Esophagus muscularis mucosa (tissue), 4 donors: ENCODE measurements at regions not wholly inside any gene's neighbourhood (a gene's known extent, or its start where the extent isn't known, plus 50 kb on each side); places are given as distances from the start of the nearest gene placed in this dataset.
A peak's percentile ranks its signal among the peaks of the same experiment; 100 is the strongest.

Experiments used
- DNase-seq: peaks from one replicate; pipeline ENCODE4 v3.0.0-alpha.2; 2017; ENCODE audit errors: extremely low spot score
- H3K27ac ChIP-seq, 4 donors: fragments of 200-600 bp; sonication (generic); replicated peaks in 1 of 4; 1 replicate in 3 of 4; 2 replicates in 1 of 4; pipeline ENCODE4 v1.5.1; 2016 to 2019; ENCODE audit warnings: mild to moderate bottlenecking in 1 of 4
- H3K27me3 ChIP-seq, 4 donors: fragments of 200-600 bp; sonication (generic); one replicate each; pipeline versions ENCODE4 v1.5.1 to v1.6.0; 2016 to 2019
- H3K36me3 ChIP-seq, 4 donors: fragments of 200-600 bp; sonication (generic); one replicate each; pipeline ENCODE4 v1.5.1; 2016 to 2019
- H3K4me1 ChIP-seq, 4 donors: fragments of 200-600 bp; sonication (generic); one replicate each; pipeline ENCODE4 v1.5.1; 2016 to 2019
- H3K4me3 ChIP-seq, 4 donors: fragments of 200-600 bp; sonication (generic); 1 replicate in 2 of 4; 2 replicates in 2 of 4; pipeline ENCODE4 v1.5.1; 2016 to 2019; ENCODE audit warnings: mild to moderate bottlenecking in 4 of 4, moderate library complexity in 1 of 4
- H3K9me3 ChIP-seq, 4 donors: fragments of 200-600 bp; sonication (generic); 1 replicate in 3 of 4; 2 replicates in 1 of 4; pipeline ENCODE4 v1.5.1; 2016 to 2019
- CTCF ChIP-seq, 3 experiments: fragments of 200-600 bp in 2 of 3; fragments of 450-650 bp in 1 of 3; sonication (generic) in 2 of 3; IDR thresholded peaks; one replicate each; pipeline ENCODE4 v1.5.1; 2017 to 2019; ENCODE audit warnings: antibody characterized with exemption in 3 of 3, mild to moderate bottlenecking in 2 of 3, moderate library complexity in 1 of 3
- EP300 ChIP-seq: sonication (generic); formaldehyde crosslinking; IDR thresholded peaks from one replicate; pipeline ENCODE4 v1.6.1; 2017; ENCODE audit warnings: antibody characterized with exemption
- POLR2A ChIP-seq: fragments of 450-650 bp; IDR thresholded peaks from one replicate; pipeline ENCODE4 v1.6.1; 2017; ENCODE audit warnings: antibody characterized with exemption, moderate library complexity, mild to moderate bottlenecking, low read depth
- POLR2AphosphoS5 ChIP-seq, 2 donors: sonication (generic); formaldehyde crosslinking; IDR thresholded peaks; one replicate each; pipeline ENCODE4 v1.6.1; 2017; ENCODE audit warnings: antibody characterized with exemption in 2 of 2
- WGBS: methylation state at CpG from one replicate; pipeline ENCODE4 v1.1.5; 2018; 5-methylcytosine and 5-hydroxymethylcytosine counted together
- intact Hi-C: fragments of 100-400 bp; cut with DNase I; formaldehyde crosslinking; loops from one replicate; pipeline ENCODE4 v1.15.1; 2023

GRCh38 chr5:171627936-171628632 lies 157.5 kb upstream of the SMIM23 start:
- intact Hi-C loops: loop anchor here (10.0 kb wide), 1 partner anchor 407 kb away; no protein-coding TSS in a partner anchor
- peaks cover 0 to 77% (median 8%) of the 10 kb centered on the region in 4 donors for H3K27me3 ChIP-seq

GRCh38 chr5:171628633-171628974 lies 157.0 kb upstream of the SMIM23 start:
- no peak overlapping the region for H3K27ac ChIP-seq
- H3K4me1 ChIP-seq: peaks cover 6 to 14% (median 10%) of the 10 kb centered on the region in 4 donors
- TF ChIP-seq POLR2A (no peak), POLR2AphosphoS5 (IDR thresholded peaks at IDR 0.05) (no peak), EP300 (no peak), CTCF (IDR thresholded peaks at IDR 0.05) (no peak)
- intact Hi-C loops: loop anchor here (10.0 kb wide), 1 partner anchor 406 kb away; no protein-coding TSS in a partner anchor
- peaks cover 0 to 79% (median 8%) of the 10 kb centered on the region in 4 donors for H3K27me3 ChIP-seq
- no peak overlapping the region for H3K4me3 ChIP-seq
- no peaks in the 10 kb centered on the region for H3K36me3 ChIP-seq
- H3K9me3 ChIP-seq: no peaks in the 10 kb centered on the region
- WGBS: 67% methylated on average over 6 of the region's 6 CpGs
- DNase-seq: no peak

More at GRCh38 chr5:171627936-171628632, 157.5 kb upstream of the SMIM23 start:
- Histone ChIP-seq H3K36me3 (no peaks in the 10 kb centered on the region), H3K4me1 (peaks cover 6 to 14% (median 10%) of the 10 kb centered on the region in 4 donors), H3K27ac (no peak overlapping the region), H3K4me3 (no peak overlapping the region), H3K9me3 (no peaks in the 10 kb centered on the region)
- WGBS: 81% methylated on average over 9 of the region's 9 CpGs
- TF ChIP-seq EP300 (no peak), POLR2A (no peak), POLR2AphosphoS5 (IDR thresholded peaks at IDR 0.05) (no peak), CTCF (IDR thresholded peaks at IDR 0.05) (no peak)
- no peak for DNase-seq

- 37% methylated on average over 7 of the region's 7 CpGs for WGBS
- H3K36me3 ChIP-seq: no peaks in the 10 kb centered on the region
- TF ChIP-seq EP300: no peak
- no peak for TF ChIP-seq POLR2AphosphoS5 (IDR thresholded peaks at IDR 0.05)
- TF ChIP-seq POLR2A: no peak
- TF ChIP-seq CTCF (IDR thresholded peaks at IDR 0.05): no peak
Measured at GRCh38 chr5:171629221-171629620, 156.4 kb upstream of the SMIM23 start.

GRCh38 chr5:171629628-171630349 lies 155.8 kb upstream of the SMIM23 start:
- H3K36me3 ChIP-seq: no peaks in the 10 kb centered on the region
- TF ChIP-seq POLR2A (no peak), CTCF (IDR thresholded peaks at IDR 0.05) (peak; percentile 44 to 60 (median 46))
- peaks cover 0 to 87% (median 8%) of the 10 kb centered on the region in 4 donors for H3K27me3 ChIP-seq
- H3K4me1 ChIP-seq: peaks cover 6 to 14% (median 10%) of the 10 kb centered on the region in 4 donors
- no peak overlapping the region for H3K27ac ChIP-seq
- peak overlapping the region in 2 of 4 donors; percentile 17 to 40 for H3K4me3 ChIP-seq
- H3K9me3 ChIP-seq: no peaks in the 10 kb centered on the region
- WGBS: 21% methylated on average over 10 of the region's 28 CpGs
- no peak for DNase-seq
- intact Hi-C loops: loop anchor here (5.0 to 10.0 kb wide), 3 partner anchors 218 to 405 kb away; no protein-coding TSS in a partner anchor

More at GRCh38 chr5:171629221-171629620, 156.4 kb upstream of the SMIM23 start:
- H3K4me3 ChIP-seq: no peak overlapping the region
- H3K9me3 ChIP-seq: no peaks in the 10 kb centered on the region
- peaks cover 0 to 81% (median 8%) of the 10 kb centered on the region in 4 donors for H3K27me3 ChIP-seq
- intact Hi-C loops: loop anchor here (10.0 kb wide), 1 partner anchor 406 kb away; no protein-coding TSS in a partner anchor
- peaks cover 6 to 14% (median 10%) of the 10 kb centered on the region in 4 donors for H3K4me1 ChIP-seq
- no peak overlapping the region for H3K27ac ChIP-seq
- no peak for DNase-seq
